Dendritic cell treated with granulocyte-macrophage colony-stimulating factor and Interleukin-4, amounts not matched to agents 40 ng/mL and 50 ng/mL, for 4 days (primary cell): ENCODE measurements at regions not wholly inside any gene's neighbourhood (a gene's known extent, or its start where the extent isn't known, plus 50 kb on each side); places are given as distances from the start of the nearest gene placed in this dataset.
"Not testable (repeated sequence)": the region's sequence is repeated elsewhere in the genome, so short reads cannot be mapped to it uniquely, and the experiment has no call there.

Source experiments
- H3K27ac Mint-ChIP-seq: one replicate; pipeline ENCODE4 v1.8.0; 2022; ENCODE audit warnings: mild to moderate bottlenecking, mixed read lengths
- H3K27me3 Mint-ChIP-seq: one replicate; pipeline ENCODE4 v1.8.0; 2022; ENCODE audit warnings: mild to moderate bottlenecking, mixed read lengths
- H3K36me3 Mint-ChIP-seq: one replicate; pipeline ENCODE4 v1.8.0; 2022; ENCODE audit warnings: low read depth, mixed read lengths
- H3K4me1 Mint-ChIP-seq: one replicate; pipeline ENCODE4 v1.8.0; 2022; ENCODE audit warnings: low read depth, mixed read lengths
- H3K4me3 Mint-ChIP-seq: one replicate; pipeline ENCODE4 v1.8.0; 2022; ENCODE audit warnings: mild to moderate bottlenecking, moderate library complexity, mixed read lengths
- H3K9me3 Mint-ChIP-seq: one replicate; pipeline ENCODE4 v1.8.0; 2022; ENCODE audit warnings: mixed read lengths
- intact Hi-C: fragments of 100-400 bp; cut with micrococcal nuclease; formaldehyde crosslinking; loops from one replicate; pipeline ENCODE4 v1.15.0; 2022

DNA sequence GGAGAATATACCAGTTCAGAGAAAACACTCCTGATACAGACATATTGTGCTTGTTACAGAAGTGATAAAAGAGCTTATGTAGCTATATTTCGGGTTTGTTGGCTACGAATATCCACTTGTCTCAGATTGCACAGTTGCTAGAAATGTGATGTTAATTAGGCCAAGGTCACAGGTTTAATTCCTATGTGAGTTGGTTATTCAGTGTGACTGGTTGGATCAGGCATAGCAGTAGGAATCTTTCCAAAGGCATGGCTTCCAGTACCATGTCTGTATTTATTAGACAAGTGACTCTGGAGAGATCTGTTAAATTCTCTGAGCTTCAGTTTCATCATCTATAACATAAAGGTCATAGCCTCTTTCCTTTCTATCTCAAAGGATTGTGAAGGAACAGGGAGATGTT is 152.7 kb upstream of the KITLG start:
- H3K4me3 Mint-ChIP-seq: no peak overlapping the region
- no peaks in the 10 kb centered on the region for H3K4me1 Mint-ChIP-seq
- H3K9me3 Mint-ChIP-seq: no peaks in the 10 kb centered on the region
- intact Hi-C loops: no loop called here
- no peak overlapping the region for H3K27ac Mint-ChIP-seq
- no peaks in the 10 kb centered on the region for H3K36me3 Mint-ChIP-seq
- no peaks in the 10 kb centered on the region for H3K27me3 Mint-ChIP-seq

DNA sequence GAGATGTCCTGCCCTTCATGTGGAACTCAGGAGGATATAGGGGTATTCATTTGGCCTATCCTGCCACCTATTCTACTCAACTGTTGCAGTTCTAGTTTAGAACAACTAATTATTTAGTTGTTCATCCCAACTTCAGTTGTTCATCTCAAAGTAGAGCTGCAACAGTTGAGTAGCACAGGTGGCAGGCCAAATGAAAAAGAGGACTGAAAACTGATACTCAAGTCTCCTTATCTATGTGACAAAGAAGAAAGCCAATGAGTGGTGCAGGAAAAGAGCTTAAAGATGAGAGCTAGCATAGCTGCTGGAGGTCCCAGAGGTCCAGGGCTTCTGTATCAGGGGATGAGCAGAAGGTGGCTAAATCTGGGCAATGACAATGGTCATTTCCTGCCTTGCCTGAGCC is 148.9 kb upstream of the KITLG start:
- H3K27me3 Mint-ChIP-seq: no peaks in the 10 kb centered on the region
- H3K27ac Mint-ChIP-seq: no peak overlapping the region
- intact Hi-C loops: no loop called here
- no peak overlapping the region for H3K4me3 Mint-ChIP-seq
- H3K4me1 Mint-ChIP-seq: no peaks in the 10 kb centered on the region
- no peaks in the 10 kb centered on the region for H3K9me3 Mint-ChIP-seq
- no peaks in the 10 kb centered on the region for H3K36me3 Mint-ChIP-seq

- intact Hi-C loops: no loop called here
- no peaks in the 10 kb centered on the region for H3K4me1 Mint-ChIP-seq
- H3K9me3 Mint-ChIP-seq: no peaks in the 10 kb centered on the region
- no peaks in the 10 kb centered on the region for H3K27me3 Mint-ChIP-seq
- H3K4me3 Mint-ChIP-seq: no peak overlapping the region
- H3K36me3 Mint-ChIP-seq: no peaks in the 10 kb centered on the region
- H3K27ac Mint-ChIP-seq: no peak overlapping the region
Measured at GRCh38 chr12:88726806-88727720, 146.8 kb upstream of the KITLG start.

DNA sequence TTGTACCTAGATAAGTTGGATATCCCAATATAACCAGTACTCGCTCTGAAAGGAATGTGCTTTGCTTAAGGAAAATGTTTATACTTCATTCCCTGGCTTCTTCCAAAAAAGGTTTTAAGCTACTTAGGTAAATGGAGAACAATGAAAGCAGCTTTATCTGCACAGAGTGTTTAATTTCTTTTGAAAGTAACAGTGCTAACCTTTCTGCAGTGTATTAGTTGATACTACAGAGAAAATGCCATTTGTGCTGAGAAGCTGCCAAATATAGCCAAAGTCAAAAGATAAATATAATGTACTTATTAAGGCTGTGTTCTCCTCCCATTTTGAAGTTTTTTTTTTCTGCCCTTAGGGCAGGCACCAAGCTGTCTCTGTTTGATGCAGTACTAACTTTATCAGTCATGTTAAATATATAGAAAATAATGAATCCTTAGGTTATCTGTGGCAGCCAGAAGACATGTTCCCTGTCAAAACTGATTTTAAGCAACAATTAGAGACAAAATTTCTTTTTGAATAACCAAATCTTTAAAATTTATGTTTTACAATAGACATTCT is 145.4 kb upstream of the KITLG start:
- Mint-ChIP-seq H3K4me1 (no peaks in the 10 kb centered on the region), H3K4me3 (no peak overlapping the region), H3K9me3 (no peaks in the 10 kb centered on the region), H3K27me3 (no peaks in the 10 kb centered on the region), H3K27ac (no peak overlapping the region), H3K36me3 (no peaks in the 10 kb centered on the region)
- intact Hi-C loops: no loop called here

DNA sequence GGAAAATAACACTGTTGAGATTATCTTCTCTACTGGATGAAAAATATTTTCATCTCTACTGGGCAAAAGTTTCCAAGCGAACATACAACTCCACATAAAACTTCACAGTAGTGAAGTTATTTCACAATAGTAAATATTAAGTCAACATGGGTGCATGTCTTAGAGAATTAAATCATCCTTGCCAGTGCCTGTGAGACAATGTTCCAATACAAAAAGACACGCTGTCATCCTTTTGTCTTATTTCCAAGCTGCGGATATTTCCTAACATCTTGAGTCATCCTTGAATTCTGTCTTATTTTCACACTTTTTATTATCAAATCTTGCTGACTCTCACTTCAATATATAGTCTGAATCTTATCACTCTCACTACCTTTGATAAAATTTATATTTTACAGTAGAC is 142.9 kb upstream of the KITLG start:
- Mint-ChIP-seq H3K4me1 (no peaks in the 10 kb centered on the region), H3K9me3 (no peaks in the 10 kb centered on the region)
- intact Hi-C loops: no loop called here

DNA sequence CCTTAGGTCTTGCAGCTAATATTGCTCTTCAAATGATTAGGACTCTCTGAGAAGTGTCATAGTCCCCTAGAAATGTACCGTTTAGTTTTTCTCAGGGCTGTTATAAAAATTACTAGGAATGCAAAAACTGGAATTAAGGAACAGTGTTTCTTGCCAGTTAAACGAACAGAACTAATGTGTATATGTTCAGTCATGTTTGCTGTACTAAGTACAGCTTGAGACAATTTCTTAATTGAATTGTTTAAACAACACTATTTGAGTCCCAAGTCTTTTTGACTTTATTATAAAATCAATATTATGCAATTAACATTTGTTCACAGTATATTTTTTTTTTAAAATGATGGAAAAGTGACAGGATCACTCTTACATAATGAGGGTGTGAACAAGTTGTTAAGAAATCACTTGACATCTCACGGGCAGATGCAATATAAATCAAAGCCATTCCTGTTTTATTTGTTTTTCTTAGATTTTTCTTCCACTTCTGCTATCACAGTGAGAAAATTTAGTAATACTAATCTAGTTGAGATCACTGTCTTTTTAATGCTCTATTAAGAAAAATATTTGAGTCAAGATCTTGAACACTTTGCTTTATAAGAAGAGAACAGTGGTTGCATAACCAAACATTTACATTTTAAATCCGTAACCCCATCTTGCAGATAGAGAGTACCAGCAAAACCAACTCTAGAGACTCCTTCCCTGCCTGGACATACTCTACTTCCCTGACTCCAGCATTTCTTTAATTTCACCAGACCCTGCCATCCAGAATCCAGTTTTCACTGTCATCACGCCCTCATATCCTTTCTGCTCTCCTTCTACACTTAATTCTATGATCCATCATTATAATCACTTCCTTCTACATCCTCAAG is 140.7 kb upstream of the KITLG start:
- no peaks in the 10 kb centered on the region for H3K4me1 Mint-ChIP-seq
- H3K27me3 Mint-ChIP-seq: no peaks in the 10 kb centered on the region
- intact Hi-C loops: no loop called here
- H3K36me3 Mint-ChIP-seq: no peaks in the 10 kb centered on the region
- no peak overlapping the region for H3K27ac Mint-ChIP-seq
- no peak overlapping the region for H3K4me3 Mint-ChIP-seq
- no peaks in the 10 kb centered on the region for H3K9me3 Mint-ChIP-seq

More for the DNA sequence above, 142.9 kb upstream of the KITLG start:
- no peak overlapping the region for H3K4me3 Mint-ChIP-seq
- H3K36me3 Mint-ChIP-seq: no peaks in the 10 kb centered on the region
- H3K27ac Mint-ChIP-seq: no peak overlapping the region
- no peaks in the 10 kb centered on the region for H3K27me3 Mint-ChIP-seq

GRCh38 chr12:88720231-88720630 is 140.0 kb upstream of the KITLG start:
- Mint-ChIP-seq H3K27me3 (no peaks in the 10 kb centered on the region), H3K4me1 (no peaks in the 10 kb centered on the region), H3K27ac (no peak overlapping the region), H3K36me3 (no peaks in the 10 kb centered on the region), H3K4me3 (no peak overlapping the region), H3K9me3 (no peaks in the 10 kb centered on the region)
- intact Hi-C loops: no loop called here

DNA sequence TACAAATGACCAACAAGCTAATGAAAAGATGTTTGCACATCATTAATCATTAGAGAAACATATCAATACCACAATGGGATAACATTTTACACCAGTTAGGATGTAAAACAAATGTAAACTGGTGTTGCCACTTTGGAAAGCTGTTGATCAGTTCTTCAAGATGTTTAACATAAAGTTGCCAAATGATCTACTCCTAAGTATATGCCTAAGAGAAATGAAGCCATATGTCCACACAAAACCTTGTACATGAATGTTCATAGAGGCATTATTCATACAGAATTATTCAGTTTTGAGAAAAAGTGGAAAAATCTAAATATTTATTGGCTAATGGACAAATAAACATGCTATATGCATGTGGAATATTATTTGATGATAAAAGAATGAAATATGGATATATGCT is 136.9 kb upstream of the KITLG start:
- H3K9me3 Mint-ChIP-seq: no peaks in the 10 kb centered on the region
- H3K36me3 Mint-ChIP-seq: no peaks in the 10 kb centered on the region
- H3K4me1 Mint-ChIP-seq: no peaks in the 10 kb centered on the region
- H3K27me3 Mint-ChIP-seq: no peaks in the 10 kb centered on the region
- intact Hi-C loops: no loop called here
- H3K4me3 Mint-ChIP-seq: no peak overlapping the region
- no peak overlapping the region for H3K27ac Mint-ChIP-seq

GRCh38 chr12:88716240-88716639 is 136.0 kb upstream of the KITLG start:
- intact Hi-C loops: no loop called here
- H3K4me3 Mint-ChIP-seq: no peak overlapping the region
- no peak overlapping the region for H3K27ac Mint-ChIP-seq
- no peaks in the 10 kb centered on the region for H3K9me3 Mint-ChIP-seq
- H3K36me3 Mint-ChIP-seq: no peaks in the 10 kb centered on the region
- H3K27me3 Mint-ChIP-seq: no peaks in the 10 kb centered on the region
- H3K4me1 Mint-ChIP-seq: no peaks in the 10 kb centered on the region

GRCh38 chr12:88715673-88716072 is 135.4 kb upstream of the KITLG start:
- Mint-ChIP-seq H3K36me3 (no peaks in the 10 kb centered on the region), H3K27me3 (no peaks in the 10 kb centered on the region), H3K4me1 (no peaks in the 10 kb centered on the region), H3K4me3 (no peak overlapping the region), H3K9me3 (no peaks in the 10 kb centered on the region), H3K27ac (no peak overlapping the region)
- intact Hi-C loops: no loop called here

DNA sequence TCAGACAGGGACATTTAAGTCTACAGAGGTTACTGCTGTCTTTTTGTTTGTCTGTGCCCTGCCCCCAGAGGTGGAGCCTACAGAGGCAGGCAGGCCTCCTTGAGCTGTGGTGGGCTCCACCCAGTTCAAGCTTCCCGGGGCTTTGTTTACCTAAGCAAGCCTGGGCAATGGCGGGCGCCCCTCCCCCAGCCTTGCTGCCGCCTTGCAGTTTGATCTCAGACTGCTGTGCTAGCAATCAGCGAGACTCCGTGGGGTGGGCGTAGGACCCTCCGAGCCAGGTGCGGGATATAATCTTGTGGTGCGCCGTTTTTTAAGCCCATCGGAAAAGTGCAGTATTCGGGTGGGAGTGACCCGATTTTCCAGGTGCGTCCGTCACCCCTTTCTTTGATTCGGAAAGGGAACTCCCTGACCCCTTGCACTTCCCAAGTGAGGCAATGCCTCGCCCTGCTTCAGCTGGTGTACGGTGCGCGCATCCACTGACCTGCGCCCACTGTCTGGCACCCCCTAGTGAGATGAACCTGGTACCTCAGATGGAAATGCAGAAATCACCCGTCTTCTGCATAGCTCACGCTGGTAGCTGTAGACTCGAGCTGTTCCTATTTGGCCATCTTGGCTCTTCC is 134.1 kb upstream of the KITLG start:
- H3K4me3 Mint-ChIP-seq, H3K27ac Mint-ChIP-seq, H3K36me3 Mint-ChIP-seq, H3K4me1 Mint-ChIP-seq, H3K27me3 Mint-ChIP-seq, intact Hi-C loops, H3K9me3 Mint-ChIP-seq: not testable (repeated sequence)

GRCh38 chr12:88707800-88708199 is 127.5 kb upstream of the KITLG start:
- Mint-ChIP-seq H3K27me3 (no peaks in the 10 kb centered on the region), H3K36me3 (no peaks in the 10 kb centered on the region), H3K9me3 (peaks cover 26% of the 10 kb centered on the region), H3K4me1 (no peaks in the 10 kb centered on the region), H3K27ac (no peak overlapping the region), H3K4me3 (no peak overlapping the region)
- intact Hi-C loops: no loop called here

DNA sequence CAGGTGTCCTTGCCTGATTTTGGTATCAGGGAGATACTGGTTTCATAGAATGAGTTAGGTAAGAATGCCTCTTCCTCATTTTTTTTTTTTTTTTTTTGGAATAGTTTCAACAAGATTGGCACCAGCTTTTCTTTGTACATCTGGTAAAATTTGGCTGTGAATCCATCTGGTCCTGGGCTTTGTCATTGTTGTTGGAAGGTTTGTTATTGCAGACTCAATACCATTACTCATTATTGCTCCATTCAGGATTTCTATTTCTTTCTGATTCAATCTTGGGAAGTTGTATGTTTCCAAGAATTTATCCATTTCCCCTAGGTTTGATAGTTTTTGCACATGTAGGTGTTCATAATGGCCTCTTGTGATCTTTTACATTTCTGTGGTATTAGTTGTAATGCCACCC is 126.0 kb upstream of the KITLG start:
- intact Hi-C loops: no loop called here
- no peaks in the 10 kb centered on the region for H3K36me3 Mint-ChIP-seq

DNA sequence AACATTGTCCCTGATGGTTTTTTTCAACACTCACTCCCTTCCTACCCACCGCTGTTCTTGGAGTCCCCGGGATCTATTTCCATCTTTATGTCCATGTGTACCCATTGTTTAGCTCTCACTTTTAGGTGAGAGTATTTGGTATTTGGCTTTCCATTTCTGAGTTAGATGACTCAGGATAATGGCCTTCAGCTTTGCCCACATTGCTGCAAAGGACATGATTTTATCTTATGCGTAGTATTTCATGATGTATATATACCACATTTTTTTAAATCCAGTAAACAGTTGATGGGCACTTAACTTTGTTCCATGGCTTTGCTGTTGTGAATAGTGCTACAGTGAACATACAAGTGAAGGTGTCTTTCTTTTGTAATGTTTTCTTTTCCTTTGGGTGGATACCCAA is 123.5 kb upstream of the KITLG start:
- Mint-ChIP-seq H3K27me3 (no peaks in the 10 kb centered on the region), H3K36me3 (no peaks in the 10 kb centered on the region), H3K9me3 (peaks cover 26% of the 10 kb centered on the region), H3K4me3 (no peak overlapping the region), H3K4me1 (no peaks in the 10 kb centered on the region), H3K27ac (no peak overlapping the region)
- intact Hi-C loops: no loop called here

More for the DNA sequence above, 126.0 kb upstream of the KITLG start:
- H3K4me3 Mint-ChIP-seq: no peak overlapping the region
- peaks cover 26% of the 10 kb centered on the region for H3K9me3 Mint-ChIP-seq
- H3K27ac Mint-ChIP-seq: no peak overlapping the region
- H3K27me3 Mint-ChIP-seq: no peaks in the 10 kb centered on the region
- H3K4me1 Mint-ChIP-seq: no peaks in the 10 kb centered on the region
